22Rv1 (cell line): ENCODE measurements at regions not wholly inside any gene's neighbourhood (a gene's known extent, or its start where the extent isn't known, plus 50 kb on each side); places are given as distances from the start of the nearest gene placed in this dataset.

ENCODE experiments used
- CTCF ChIP-seq: fragments of 450-650 bp; IDR thresholded peaks from 2 replicates; pipeline ENCODE4 v1.5.1; 2017; ENCODE audit warnings: mild to moderate bottlenecking
- ZFX ChIP-seq: fragments of 450-650 bp; IDR thresholded peaks from 2 replicates; pipeline ENCODE4 v1.6.1; 2017; ENCODE audit warnings: antibody characterized with exemption, borderline replicate concordance

GRCh38 chr1:229924639-229925038 lies 142.4 kb upstream of the GALNT2 start:
- TF ChIP-seq CTCF (no peak), ZFX (no peak)
